ENCODE measurements at regions not wholly inside any gene's neighbourhood (a gene's known extent, or its start where the extent isn't known, plus 50 kb on each side); places are given as distances from the start of the nearest gene placed in this dataset.

- Histone ChIP-seq H4K20me1 (replicated peaks; ENCODE audit: control insufficient read depth, extremely low read depth, insufficient read depth, low read length) (no peaks in the 10 kb centered on the region), H3K79me2 (ENCODE audit: control insufficient read depth, insufficient read depth, low read length) (no peaks in the 10 kb centered on the region), H3K9me3 (replicated peaks; ENCODE audit: control insufficient read depth, insufficient read depth, low read length) (no peaks in the 10 kb centered on the region), H2AFZ (ENCODE audit: low read depth, low read length) (no peak overlapping the region), H3K4me2 (ENCODE audit: insufficient read depth, low read length) (no peak overlapping the region), H3K36me3 (ENCODE audit: control insufficient read depth in 2 of 2, extremely low read depth in 1 of 2, insufficient read depth in 2 of 2, low read length in 2 of 2) (no peaks in the 10 kb centered on the region), H3K9me1 (replicated peaks; ENCODE audit: control insufficient read depth, extremely low read depth, insufficient read depth, low read length) (no peaks in the 10 kb centered on the region), H3K27me3 (ENCODE audit: control insufficient read depth in 2 of 2, insufficient read depth in 2 of 2, low read length in 2 of 2) (peaks cover 22 to 31% of the 10 kb centered on the region in 2 experiments), H3K9ac (replicated peaks; ENCODE audit: extremely low read depth, insufficient read depth, low read length) (no peak overlapping the region), H3K27ac (ENCODE audit: insufficient read depth, low read depth, low read length) (no peak overlapping the region), H3K4me1 (ENCODE audit: control insufficient read depth, extremely low read depth, insufficient read depth, low read length) (no peaks in the 10 kb centered on the region), H3K4me3 (replicated peaks in 1 of 3; ENCODE audit: insufficient read depth in 1 of 3, low read depth in 1 of 3, low read length in 3 of 3) (no peak overlapping the region)
- BruUV-seq (replicated peaks), result no TSS peak
- dilution Hi-C loops (cut with MboI; ENCODE audit: extremely low pct_ligation_motif_present, low sequenced_read_pairs) (no loop called here), intact Hi-C loops (cut with micrococcal nuclease) (no loop called here)
- FAIRE-seq (no peak), DNase-seq (ENCODE audit: low read depth, low spot score) (no peak)
- ChIA-PET CTCF (interaction anchor here (0.6 kb wide), 1 partner anchor 271 kb away, joined by 3 read pairs; no protein-coding TSS in a partner anchor), POLR2A (no interaction called here)
- no peak for TF ChIP-seq CTCF (IDR thresholded peaks at IDR 0.05; ENCODE audit: extremely low read depth in 1 of 2, insufficient read depth in 1 of 2, low read depth in 1 of 2, low read length in 2 of 2)
- no peak for TF ChIP-seq MYC (IDR thresholded peaks at IDR 0.05; ENCODE audit: low read depth, low read length)
- TF ChIP-seq, protein P1, sequence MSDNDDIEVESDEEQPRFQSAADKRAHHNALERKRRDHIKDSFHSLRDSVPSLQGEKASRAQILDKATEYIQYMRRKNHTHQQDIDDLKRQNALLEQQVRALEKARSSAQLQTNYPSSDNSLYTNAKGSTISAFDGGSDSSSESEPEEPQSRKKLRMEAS (IDR thresholded peaks at IDR 0.05; ENCODE audit: insufficient read depth, insufficient read length), result no peak
- no peak for TF ChIP-seq POLR2A (IDR thresholded peaks at IDR 0.05; ENCODE audit: low read depth, low read length)
- TF ChIP-seq EZH2 (IDR thresholded peaks at IDR 0.05; ENCODE audit: borderline replicate concordance, low read depth, low read length, severe bottlenecking), result no peak
- TF ChIP-seq JUN (IDR thresholded peaks at IDR 0.05; ENCODE audit: borderline replicate concordance, insufficient read depth, insufficient read length, low read depth), result no peak
- no peak for TF ChIP-seq GATA2 (IDR thresholded peaks at IDR 0.05; ENCODE audit: insufficient read depth, insufficient read length, low read depth, low read length)
- no peak for TF ChIP-seq POLR2AphosphoS5 (IDR thresholded peaks at IDR 0.05; ENCODE audit: insufficient read depth, low read depth, low read length)
- no peak for TF ChIP-seq FOS (IDR thresholded peaks at IDR 0.05; ENCODE audit: borderline replicate concordance, insufficient read depth, low read length)
These were observed 196.0 kb downstream of the HIBADH start for GRCh38 chr7:27466703-27467102.
